DOHH2 (cell line): ENCODE measurements at regions not wholly inside any gene's neighbourhood (a gene's known extent, or its start where the extent isn't known, plus 50 kb on each side); places are given as distances from the start of the nearest gene placed in this dataset.
A peak's percentile ranks its signal among the peaks of the same experiment; 100 is the strongest.

ENCODE experiments used
- CTCF ChIP-seq: fragments of 200-600 bp; sonication (generic); IDR thresholded peaks from one replicate; pipeline ENCODE4 v1.5.1; 2014; ENCODE audit warnings: antibody characterized with exemption, mild to moderate bottlenecking, low read depth, low read length; ENCODE audit not compliant: poor library complexity, severe bottlenecking
- EZH2phosphoT487 ChIP-seq: fragments of 200-600 bp; sonication (generic); IDR thresholded peaks from 2 replicates; pipeline ENCODE4 v1.6.1; 2017; ENCODE audit warnings: borderline replicate concordance, mild to moderate bottlenecking, antibody characterized with exemption, low read length, moderate library complexity, mixed read lengths

GRCh38 chr17:55585629-55586028 is 74.4 kb upstream of the SMIM36 start:
- TF ChIP-seq CTCF: peak; percentile 9
- no peak for TF ChIP-seq EZH2phosphoT487
